Osteoblast (primary cell): ENCODE measurements at regions not wholly inside any gene's neighbourhood (a gene's known extent, or its start where the extent isn't known, plus 50 kb on each side); places are given as distances from the start of the nearest gene placed in this dataset.

Experiments used
- DNase-seq: peaks from one replicate; pipeline ENCODE4 v3.0.0; 2011; ENCODE audit warnings: low spot score, mixed read lengths; ENCODE audit not compliant: insufficient read length; ENCODE audit errors: missing footprints
- H2AFZ ChIP-seq: 2 replicates; pipeline ENCODE4 v1.6.0; 2011; ENCODE audit warnings: mild to moderate bottlenecking, low read length
- H3K27ac ChIP-seq: 2 replicates; pipeline ENCODE4 v1.5.1; 2011; ENCODE audit warnings: mild to moderate bottlenecking, low read depth, low read length, moderate library complexity
- H3K27me3 ChIP-seq: 2 replicates; pipeline ENCODE4 v1.6.0; 2012; ENCODE audit warnings: mild to moderate bottlenecking, control low read depth, inconsistent platforms, low read length, moderate library complexity; ENCODE audit not compliant: insufficient read depth
- H3K36me3 ChIP-seq: 2 replicates; pipeline ENCODE4 v1.5.1; 2011; ENCODE audit warnings: mild to moderate bottlenecking, low read length, control low read depth, moderate library complexity; ENCODE audit not compliant: insufficient read depth
- H3K4me1 ChIP-seq: 2 replicates; pipeline ENCODE4 v1.5.1; 2011; ENCODE audit warnings: mild to moderate bottlenecking, low read length, control low read depth, moderate library complexity; ENCODE audit not compliant: insufficient read depth
- H3K4me2 ChIP-seq: 2 replicates; pipeline ENCODE4 v1.6.0; 2011; ENCODE audit warnings: mild to moderate bottlenecking, low read length; ENCODE audit not compliant: insufficient read depth
- H3K4me3 ChIP-seq: fragments of 200-600 bp; sonication (generic); 3 replicates; pipeline ENCODE4 v1.5.1; 2012; ENCODE audit warnings: mild to moderate bottlenecking, low read length, inconsistent platforms; ENCODE audit not compliant: insufficient read depth
- H3K79me2 ChIP-seq: 2 replicates; pipeline ENCODE4 v1.6.0; 2012; ENCODE audit warnings: mild to moderate bottlenecking, low read length, control low read depth, inconsistent platforms; ENCODE audit not compliant: insufficient read depth
- H3K9me3 ChIP-seq: 2 replicates; pipeline ENCODE4 v1.5.1; 2011; ENCODE audit warnings: low read depth, low read length, control low read depth
- H4K20me1 ChIP-seq: 2 replicates; pipeline ENCODE4 v1.6.0; 2012; ENCODE audit warnings: mild to moderate bottlenecking, low read length, control low read depth; ENCODE audit not compliant: insufficient read depth
- CTCF ChIP-seq: IDR thresholded peaks from 2 replicates; pipeline ENCODE4 v1.5.1; 2011; ENCODE audit warnings: mild to moderate bottlenecking, low read depth, low read length, moderate library complexity; ENCODE audit errors: extremely low read depth

DNA sequence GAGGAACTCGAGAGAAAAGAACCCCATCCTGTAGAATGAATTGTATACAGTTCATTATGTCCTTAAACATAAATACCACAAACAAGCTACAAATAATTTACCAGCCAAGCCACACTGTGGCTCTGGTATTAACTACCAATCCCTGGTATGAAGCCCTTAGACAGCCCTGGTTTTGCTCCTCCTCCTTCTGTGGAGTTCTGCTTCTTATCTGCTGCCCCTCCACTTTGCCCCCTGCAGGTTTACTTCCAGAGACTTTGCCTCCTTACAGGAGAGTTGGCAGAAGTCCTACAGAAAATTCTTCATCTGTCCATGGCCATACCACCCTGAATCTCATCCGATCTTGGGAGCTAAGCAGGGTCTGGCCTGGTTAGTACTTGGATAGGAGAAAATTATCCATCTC lies 219.8 kb downstream of the ACTL7B start:
- Histone ChIP-seq H3K4me1 (peaks cover 39% of the 10 kb centered on the region), H2AFZ (no peak overlapping the region), H4K20me1 (no peaks in the 10 kb centered on the region), H3K9me3 (no peaks in the 10 kb centered on the region), H3K4me2 (no peak overlapping the region), H3K36me3 (no peaks in the 10 kb centered on the region), H3K27ac (peak overlapping the region; percentile 19), H3K79me2 (no peaks in the 10 kb centered on the region), H3K27me3 (no peaks in the 10 kb centered on the region), H3K4me3 (no peak overlapping the region)
- TF ChIP-seq CTCF = no peak
- no peak for DNase-seq

DNA sequence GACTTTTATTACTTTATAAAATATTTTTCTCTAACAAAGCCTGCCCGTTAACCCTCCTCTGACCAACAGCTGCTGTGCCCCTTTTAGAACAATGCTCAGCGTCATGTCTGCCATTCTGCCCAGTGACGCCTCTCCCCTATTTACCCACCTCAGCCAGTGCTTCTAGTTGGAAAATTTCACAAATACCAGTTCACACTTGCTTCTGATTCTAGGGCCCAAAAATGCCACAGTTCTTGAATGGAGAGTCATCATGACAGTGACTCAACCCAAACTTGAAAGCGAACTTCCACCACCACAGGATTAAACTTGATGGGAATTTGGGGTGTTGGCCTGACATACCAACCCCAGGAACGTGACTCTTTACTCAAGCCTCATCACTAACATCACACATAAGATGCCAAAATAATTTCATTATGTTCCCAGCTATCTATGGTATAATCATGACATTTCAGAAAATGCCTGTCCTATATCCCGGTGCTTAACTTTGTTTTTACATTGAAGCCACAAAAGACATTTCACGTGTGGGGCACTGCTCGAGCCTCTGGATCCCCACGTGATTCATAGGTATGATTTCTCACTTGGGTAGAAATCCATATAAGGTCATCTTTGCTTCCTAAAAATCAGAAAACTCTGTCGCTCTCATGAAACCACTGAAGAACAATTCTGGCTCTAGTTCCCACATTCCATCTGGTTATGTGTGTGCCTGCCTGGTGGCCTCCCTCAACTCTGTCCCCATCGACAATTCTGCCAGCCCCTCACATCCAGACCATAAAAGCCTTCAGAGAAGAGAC lies 220.9 kb downstream of the ACTL7B start:
- no peak for TF ChIP-seq CTCF
- H3K9me3 ChIP-seq = no peaks in the 10 kb centered on the region
- peaks cover 28% of the 10 kb centered on the region for H3K4me1 ChIP-seq
- DNase-seq = peak; percentile 88
- peak overlapping the region; percentile 29 for H3K4me2 ChIP-seq
- H2AFZ ChIP-seq = no peak overlapping the region
- H3K79me2 ChIP-seq = no peaks in the 10 kb centered on the region
- H3K4me3 ChIP-seq = no peak overlapping the region
- H3K36me3 ChIP-seq = no peaks in the 10 kb centered on the region
- no peaks in the 10 kb centered on the region for H4K20me1 ChIP-seq
- no peaks in the 10 kb centered on the region for H3K27me3 ChIP-seq
- peak overlapping the region; percentile 83 for H3K27ac ChIP-seq

DNA sequence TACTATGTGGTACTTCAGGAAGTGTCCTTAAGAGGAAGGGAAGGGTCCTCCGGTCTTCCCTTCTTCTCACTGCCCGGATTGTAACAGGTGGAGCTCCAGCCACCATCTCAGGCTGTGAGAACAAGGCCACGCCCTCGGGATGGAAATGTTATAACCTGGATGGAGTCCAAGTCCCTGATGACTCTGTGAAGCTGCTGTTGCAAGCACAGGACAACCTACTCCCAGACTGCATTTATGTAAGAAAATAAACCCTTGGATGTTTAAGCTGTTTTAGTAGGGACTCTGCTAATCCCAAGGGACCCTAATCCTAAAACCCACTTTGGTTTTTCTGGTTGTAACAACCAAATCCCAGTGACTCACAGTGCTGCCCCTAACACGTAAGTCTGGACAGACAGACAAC lies 221.6 kb downstream of the ACTL7B start:
- Histone ChIP-seq H3K4me2 (peak overlapping the region; percentile 29), H3K27ac (peak overlapping the region; percentile 83), H3K4me3 (no peak overlapping the region), H3K4me1 (peaks cover 21% of the 10 kb centered on the region), H2AFZ (no peak overlapping the region), H3K36me3 (no peaks in the 10 kb centered on the region), H3K27me3 (no peaks in the 10 kb centered on the region), H3K9me3 (no peaks in the 10 kb centered on the region), H3K79me2 (no peaks in the 10 kb centered on the region), H4K20me1 (no peaks in the 10 kb centered on the region)
- TF ChIP-seq CTCF = no peak
- DNase-seq = no peak

- DNase-seq = no peak
- H3K4me2 ChIP-seq = no peak overlapping the region
- H3K4me1 ChIP-seq = peaks cover 19% of the 10 kb centered on the region
- H3K27ac ChIP-seq = no peak overlapping the region
- no peaks in the 10 kb centered on the region for H4K20me1 ChIP-seq
- no peaks in the 10 kb centered on the region for H3K36me3 ChIP-seq
- no peak overlapping the region for H3K4me3 ChIP-seq
- no peak overlapping the region for H2AFZ ChIP-seq
- no peaks in the 10 kb centered on the region for H3K79me2 ChIP-seq
- no peak for TF ChIP-seq CTCF
- H3K9me3 ChIP-seq = no peaks in the 10 kb centered on the region
- H3K27me3 ChIP-seq = no peaks in the 10 kb centered on the region
Measured at GRCh38 chr9:108631496-108632285, 224.1 kb downstream of the ACTL7B start.
